CD4-positive, alpha-beta memory T cell (primary cell): ENCODE measurements at regions not wholly inside any gene's neighbourhood (a gene's known extent, or its start where the extent isn't known, plus 50 kb on each side); places are given as distances from the start of the nearest gene placed in this dataset.
A peak's percentile ranks its signal among the peaks of the same experiment; 100 is the strongest.

Source experiments
- CTCF ChIA-PET: fragments of 350-600 bp; sonication (Branson Sonifier 250); formaldehyde crosslinking; loops from one replicate; lab custom pipeline; 2021; ENCODE audit warnings: inconsistent platforms; ENCODE audit not compliant: partially characterized antibody; lab: Charles Lee
- POLR2A ChIA-PET: fragments of 350-600 bp; sonication (Branson Sonifier 250); formaldehyde crosslinking; loops from one replicate; lab custom pipeline; 2021; ENCODE audit not compliant: partially characterized antibody; lab: Charles Lee
- DNase-seq, 5 donors: peaks; one replicate each; pipeline versions ENCODE4 v3.0.0 to v3.0.0-alpha.2; 2020 to 2022; ENCODE audit warnings: mixed read lengths in 1 of 5
- H3K27ac ChIP-seq: one replicate; pipeline ENCODE4 v1.7.0; 2013; ENCODE audit warnings: low read depth, low read length
- H3K27me3 ChIP-seq: 2 replicates; pipeline ENCODE4 v1.7.0; 2013; ENCODE audit warnings: mild to moderate bottlenecking, low read length, moderate library complexity; ENCODE audit not compliant: insufficient read depth
- H3K36me3 ChIP-seq: 2 replicates; pipeline ENCODE4 v1.7.0; 2013; ENCODE audit warnings: mild to moderate bottlenecking, low read length, moderate library complexity; ENCODE audit not compliant: insufficient read depth
- H3K4me1 ChIP-seq: 2 replicates; pipeline ENCODE4 v1.7.0; 2013; ENCODE audit warnings: mild to moderate bottlenecking, low read length, moderate library complexity; ENCODE audit not compliant: insufficient read depth
- H3K4me3 ChIP-seq, 2 donors: one replicate each; pipeline ENCODE4 v1.7.0; 2013; ENCODE audit warnings: low read length in 2 of 2, mild to moderate bottlenecking in 1 of 2
- H3K9me3 ChIP-seq, 2 donors: one replicate each; pipeline ENCODE4 v1.7.0; 2013; ENCODE audit warnings: low read length in 2 of 2, control low read depth in 1 of 2; ENCODE audit not compliant: control insufficient read depth in 1 of 2
- H3K27ac Mint-ChIP-seq, 7 donors: one replicate each; pipeline ENCODE4 v1.8.0; 2020 to 2021; ENCODE audit warnings: mixed read lengths in 7 of 7, mild to moderate bottlenecking in 6 of 7, inconsistent platforms in 3 of 7, moderate library complexity in 3 of 7
- H3K27me3 Mint-ChIP-seq, 2 donors: one replicate each; pipeline ENCODE4 v1.8.0; 2020 to 2021; ENCODE audit warnings: mixed read lengths in 2 of 2
- H3K36me3 Mint-ChIP-seq, 2 donors: one replicate each; pipeline ENCODE4 v1.8.0; 2020 to 2021; ENCODE audit warnings: mixed read lengths in 2 of 2, inconsistent platforms in 1 of 2, mild to moderate bottlenecking in 1 of 2
- H3K4me1 Mint-ChIP-seq, 4 donors: one replicate each; pipeline ENCODE4 v1.8.0; 2020 to 2021; ENCODE audit warnings: mixed read lengths in 4 of 4, mild to moderate bottlenecking in 1 of 4
- H3K4me3 Mint-ChIP-seq, 8 donors: one replicate each; pipeline ENCODE4 v1.8.0; 2020 to 2021; ENCODE audit warnings: mixed read lengths in 8 of 8, mild to moderate bottlenecking in 7 of 8, moderate library complexity in 6 of 8, inconsistent platforms in 3 of 8
- H3K9me3 Mint-ChIP-seq, 8 donors: one replicate each; pipeline ENCODE4 v1.8.0; 2020 to 2021; ENCODE audit warnings: mixed read lengths in 8 of 8, mild to moderate bottlenecking in 5 of 8, inconsistent platforms in 3 of 8, moderate library complexity in 1 of 8
- intact Hi-C: fragments of 100-400 bp; cut with micrococcal nuclease; formaldehyde crosslinking; loops from one replicate; pipeline ENCODE4 v1.15.1; 2023

- CTCF ChIA-PET, result no interaction called here
- H3K9me3 ChIP-seq, result no peaks in the 10 kb centered on the region
- H3K36me3 ChIP-seq, result no peaks in the 10 kb centered on the region
- H3K36me3 Mint-ChIP-seq, result peaks cover 0 to 4% of the 10 kb centered on the region in 2 donors
- intact Hi-C loops, result no loop called here
- H3K4me3 Mint-ChIP-seq, result no peak overlapping the region
- H3K4me1 ChIP-seq, result peaks cover 25% of the 10 kb centered on the region
- peaks cover 21 to 37% (median 34%) of the 10 kb centered on the region in 4 donors for H3K4me1 Mint-ChIP-seq
- no peak overlapping the region for H3K4me3 ChIP-seq
- POLR2A ChIA-PET, result no interaction called here
- DNase-seq, result no peak
- no peak overlapping the region for H3K27ac ChIP-seq
- H3K27ac Mint-ChIP-seq, result peak overlapping the region in 2 of 7 donors; percentile 42 to 54
- H3K9me3 Mint-ChIP-seq, result peaks cover 0 to 6% (median 0%) of the 10 kb centered on the region in 8 donors
- no peaks in the 10 kb centered on the region for H3K27me3 ChIP-seq
- peaks cover 5 to 7% of the 10 kb centered on the region in 2 donors for H3K27me3 Mint-ChIP-seq
Measured at GRCh38 chr14:96989306-96989705, 192.1 kb downstream of the VRK1 start.

- intact Hi-C loops, result no loop called here
- ChIA-PET CTCF (no interaction called here), POLR2A (no interaction called here)
- Mint-ChIP-seq H3K27me3 (peaks cover 6 to 10% of the 10 kb centered on the region in 2 donors), H3K36me3 (peaks cover 0 to 3% of the 10 kb centered on the region in 2 donors), H3K9me3 (peaks cover 0 to 6% (median 0%) of the 10 kb centered on the region in 8 donors), H3K27ac (no peak overlapping the region), H3K4me3 (no peak overlapping the region), H3K4me1 (peaks cover 16 to 32% (median 27%) of the 10 kb centered on the region in 4 donors)
- H3K27ac ChIP-seq, result no peak overlapping the region
- H3K27me3 ChIP-seq, result no peaks in the 10 kb centered on the region
- H3K9me3 ChIP-seq, result no peaks in the 10 kb centered on the region
- peaks cover 24% of the 10 kb centered on the region for H3K4me1 ChIP-seq
- no peak overlapping the region for H3K4me3 ChIP-seq
- no peaks in the 10 kb centered on the region for H3K36me3 ChIP-seq
- no peak for DNase-seq
Measured at GRCh38 chr14:96991226-96991625, 194.0 kb downstream of the VRK1 start.

DNA sequence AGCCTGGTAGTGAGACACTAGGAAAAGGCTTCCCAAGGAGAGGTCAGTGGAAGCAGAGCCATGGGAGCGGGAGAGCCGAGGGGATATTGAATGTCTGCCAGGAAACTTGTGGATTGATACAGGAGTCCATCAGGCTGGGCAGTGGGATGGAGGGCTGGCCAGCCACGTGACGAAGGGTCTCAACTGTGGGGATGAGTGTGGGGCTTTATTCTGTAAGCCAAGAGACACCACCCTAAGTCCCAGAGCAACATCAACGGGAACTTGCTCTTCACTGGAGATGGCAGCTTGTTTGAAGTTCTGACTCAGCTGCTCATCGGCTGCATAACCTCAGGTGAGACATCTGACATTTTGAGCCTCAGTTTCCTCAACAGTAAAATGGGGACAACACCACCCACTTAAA lies 197.8 kb downstream of the VRK1 start:
- Mint-ChIP-seq H3K4me3 (no peak overlapping the region), H3K27me3 (peaks cover 6 to 10% of the 10 kb centered on the region in 2 donors), H3K4me1 (peaks cover 0 to 5% (median under 1%) of the 10 kb centered on the region in 4 donors), H3K27ac (no peak overlapping the region), H3K36me3 (peaks cover 0 to 3% of the 10 kb centered on the region in 2 donors), H3K9me3 (peaks cover 0 to 6% (median 0%) of the 10 kb centered on the region in 8 donors)
- CTCF ChIA-PET, result no interaction called here
- intact Hi-C loops, result no loop called here
- no peak for DNase-seq
- Histone ChIP-seq H3K4me3 (no peak overlapping the region), H3K4me1 (no peaks in the 10 kb centered on the region), H3K27me3 (no peaks in the 10 kb centered on the region), H3K27ac (no peak overlapping the region), H3K36me3 (no peaks in the 10 kb centered on the region), H3K9me3 (no peaks in the 10 kb centered on the region)
- POLR2A ChIA-PET, result no interaction called here

DNA sequence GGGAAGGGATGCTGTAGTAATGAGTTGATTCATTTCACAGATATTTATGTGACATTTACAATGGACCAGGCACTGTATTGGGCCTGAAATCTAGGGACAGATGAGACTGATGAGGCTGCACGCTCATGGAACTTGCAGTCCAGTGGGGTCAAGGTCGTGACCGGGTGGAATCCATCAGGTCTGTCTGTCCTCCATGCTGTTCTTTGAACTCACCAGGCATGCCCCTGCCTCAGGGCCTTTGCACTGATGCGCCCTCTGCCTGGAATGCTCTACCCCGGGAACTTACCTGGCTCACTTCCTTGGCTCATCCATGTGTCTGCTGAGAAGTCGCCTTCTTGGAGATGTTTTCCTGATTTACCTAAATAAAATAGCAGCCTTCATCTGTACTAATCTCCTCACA lies 200.1 kb downstream of the VRK1 start:
- Histone ChIP-seq H3K27ac (no peak overlapping the region), H3K27me3 (no peaks in the 10 kb centered on the region), H3K4me3 (no peak overlapping the region), H3K4me1 (no peaks in the 10 kb centered on the region), H3K36me3 (no peaks in the 10 kb centered on the region), H3K9me3 (no peaks in the 10 kb centered on the region)
- H3K9me3 Mint-ChIP-seq, result peaks cover 0 to 2% (median 0%) of the 10 kb centered on the region in 8 donors
- H3K27ac Mint-ChIP-seq, result no peak overlapping the region
- H3K36me3 Mint-ChIP-seq, result no peaks in the 10 kb centered on the region
- H3K4me1 Mint-ChIP-seq, result peaks cover 0 to 6% (median under 1%) of the 10 kb centered on the region in 4 donors
- H3K27me3 Mint-ChIP-seq, result peaks cover 6 to 10% of the 10 kb centered on the region in 2 donors
- no peak for DNase-seq
- intact Hi-C loops, result no loop called here
- ChIA-PET POLR2A (no interaction called here), CTCF (no interaction called here)
- H3K4me3 Mint-ChIP-seq, result no peak overlapping the region

GRCh38 chr14:96997996-96998395 lies 200.8 kb downstream of the VRK1 start:
- no peaks in the 10 kb centered on the region for H3K36me3 Mint-ChIP-seq
- Histone ChIP-seq H3K27me3 (no peaks in the 10 kb centered on the region), H3K27ac (no peak overlapping the region), H3K36me3 (no peaks in the 10 kb centered on the region), H3K9me3 (no peaks in the 10 kb centered on the region), H3K4me1 (no peaks in the 10 kb centered on the region), H3K4me3 (no peak overlapping the region)
- H3K27ac Mint-ChIP-seq, result peak overlapping the region in 1 of 7 donors; percentile 37
- no peak for DNase-seq
- intact Hi-C loops, result no loop called here
- CTCF ChIA-PET, result no interaction called here
- H3K4me3 Mint-ChIP-seq, result no peak overlapping the region
- POLR2A ChIA-PET, result no interaction called here
- peaks cover 0 to 6% (median under 1%) of the 10 kb centered on the region in 4 donors for H3K4me1 Mint-ChIP-seq
- peaks cover 7 to 8% of the 10 kb centered on the region in 2 donors for H3K27me3 Mint-ChIP-seq
- peaks cover 0 to 6% (median 0%) of the 10 kb centered on the region in 8 donors for H3K9me3 Mint-ChIP-seq

GRCh38 chr14:96999654-97000155 lies 202.5 kb downstream of the VRK1 start:
- H3K27me3 ChIP-seq, result no peaks in the 10 kb centered on the region
- no peaks in the 10 kb centered on the region for H3K9me3 ChIP-seq
- peaks cover 0 to 6% (median 0%) of the 10 kb centered on the region in 8 donors for H3K9me3 Mint-ChIP-seq
- intact Hi-C loops, result no loop called here
- no peak overlapping the region for H3K4me3 ChIP-seq
- H3K36me3 ChIP-seq, result no peaks in the 10 kb centered on the region
- peaks cover 0 to 6% (median under 1%) of the 10 kb centered on the region in 4 donors for H3K4me1 Mint-ChIP-seq
- H3K27me3 Mint-ChIP-seq, result peaks cover 2 to 3% of the 10 kb centered on the region in 2 donors
- no peak for DNase-seq
- no peaks in the 10 kb centered on the region for H3K4me1 ChIP-seq
- H3K4me3 Mint-ChIP-seq, result no peak overlapping the region
- H3K36me3 Mint-ChIP-seq, result no peaks in the 10 kb centered on the region
- H3K27ac Mint-ChIP-seq, result no peak overlapping the region
- H3K27ac ChIP-seq, result no peak overlapping the region
- ChIA-PET POLR2A (no interaction called here), CTCF (no interaction called here)

DNA sequence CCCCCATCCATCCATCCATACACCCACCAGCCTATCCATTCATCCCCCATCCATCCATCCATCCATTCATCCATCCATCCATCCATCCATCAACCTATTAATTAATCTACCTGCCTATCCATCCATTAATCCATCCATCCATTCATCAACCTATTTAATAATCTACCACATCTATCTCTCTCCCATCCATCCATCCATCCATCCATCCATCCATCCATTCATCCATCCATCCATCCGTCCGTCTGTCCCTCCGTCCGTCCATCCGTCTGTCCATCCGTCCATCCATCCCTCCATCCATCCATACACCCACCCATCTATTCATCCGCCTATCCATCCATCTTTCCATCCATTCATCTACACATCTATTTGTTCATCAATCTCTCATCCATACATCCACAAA lies 205.3 kb downstream of the VRK1 start:
- intact Hi-C loops, result no loop called here
- CTCF ChIA-PET, result no interaction called here
- POLR2A ChIA-PET, result no interaction called here
- H3K27ac Mint-ChIP-seq, result no peak overlapping the region
- no peaks in the 10 kb centered on the region for H3K9me3 ChIP-seq
- peaks cover 0 to 6% (median under 1%) of the 10 kb centered on the region in 8 donors for H3K9me3 Mint-ChIP-seq
- H3K36me3 ChIP-seq, result no peaks in the 10 kb centered on the region
- no peak overlapping the region for H3K27ac ChIP-seq
- no peaks in the 10 kb centered on the region for H3K4me1 ChIP-seq
- no peaks in the 10 kb centered on the region for H3K27me3 ChIP-seq
- no peak for DNase-seq
- H3K4me1 Mint-ChIP-seq, result peaks cover 0 to 6% (median under 1%) of the 10 kb centered on the region in 4 donors
- H3K27me3 Mint-ChIP-seq, result peaks cover 0 to 1% of the 10 kb centered on the region in 2 donors
- H3K4me3 Mint-ChIP-seq, result peak overlapping the region in 1 of 8 donors; percentile 23
- no peaks in the 10 kb centered on the region for H3K36me3 Mint-ChIP-seq
- no peak overlapping the region for H3K4me3 ChIP-seq
